NOMO-1 (cell line): ENCODE measurements at regions not wholly inside any gene's neighbourhood (a gene's known extent, or its start where the extent isn't known, plus 50 kb on each side); places are given as distances from the start of the nearest gene placed in this dataset.

Experiments used
- DNase-seq, 2 experiments: peaks; one replicate each; lab custom pipeline; 2025; ENCODE audit not compliant: unreplicated experiment in 2 of 2; lab: John Stamatoyannopoulos, UW

DNA sequence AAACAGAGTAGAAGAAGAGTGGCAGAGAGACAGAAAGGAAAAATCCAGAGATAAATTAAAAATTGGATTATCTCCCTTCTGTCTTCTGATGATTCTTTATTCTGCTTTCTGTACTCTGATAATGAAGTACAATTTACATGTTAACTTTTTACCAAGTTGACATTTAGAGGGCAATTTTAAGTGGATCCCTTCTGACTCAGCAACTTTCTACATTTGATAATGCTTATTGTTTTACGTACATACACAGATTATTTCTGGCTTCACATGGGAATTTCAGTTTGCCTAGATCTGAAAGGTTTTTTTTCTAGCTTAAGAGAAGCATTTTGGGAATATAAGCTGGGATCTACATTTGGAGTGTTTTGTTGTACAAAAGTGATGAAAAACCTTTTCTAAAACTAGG, 491.3 kb downstream of the OTOL1 start:
- no peak for DNase-seq

DNA sequence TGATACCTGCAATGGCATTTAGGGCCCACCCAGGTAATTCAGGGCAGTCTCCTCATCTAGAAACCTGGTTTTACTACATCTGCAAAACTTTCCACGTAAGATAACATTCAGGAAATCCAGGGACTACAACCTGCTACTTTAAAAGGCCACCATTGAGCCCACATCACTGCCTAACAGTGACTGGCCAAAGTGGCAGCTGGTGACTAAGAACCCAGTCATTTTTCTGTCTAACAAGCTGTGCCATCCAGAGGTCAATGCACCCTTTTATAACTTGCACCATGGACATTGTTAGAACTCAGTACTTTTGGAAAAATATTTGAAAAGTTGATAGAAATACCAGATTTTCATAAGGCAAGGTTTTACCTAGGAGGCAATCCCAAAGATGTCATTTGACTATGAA, 492.4 kb downstream of the OTOL1 start:
- DNase-seq, result no peak

DNA sequence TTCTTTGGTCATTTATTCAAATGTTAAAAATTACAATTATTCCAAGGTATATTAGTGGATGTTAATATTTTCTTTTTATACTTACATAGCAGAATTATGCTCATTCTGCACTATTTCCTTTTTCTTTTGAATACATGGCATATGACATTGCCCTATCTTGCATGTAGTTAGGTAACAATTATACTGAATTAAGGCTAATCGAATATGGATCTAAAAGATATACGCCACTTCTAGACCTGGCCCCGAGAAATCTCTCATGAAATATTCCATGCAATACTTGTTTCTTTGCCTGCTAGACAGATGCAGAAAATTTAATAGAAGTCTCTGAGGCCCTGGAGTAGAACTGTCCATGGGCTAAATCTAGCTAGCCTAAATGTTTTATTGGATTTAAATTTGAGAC, 493.4 kb downstream of the OTOL1 start:
- DNase-seq, result no peak

DNA sequence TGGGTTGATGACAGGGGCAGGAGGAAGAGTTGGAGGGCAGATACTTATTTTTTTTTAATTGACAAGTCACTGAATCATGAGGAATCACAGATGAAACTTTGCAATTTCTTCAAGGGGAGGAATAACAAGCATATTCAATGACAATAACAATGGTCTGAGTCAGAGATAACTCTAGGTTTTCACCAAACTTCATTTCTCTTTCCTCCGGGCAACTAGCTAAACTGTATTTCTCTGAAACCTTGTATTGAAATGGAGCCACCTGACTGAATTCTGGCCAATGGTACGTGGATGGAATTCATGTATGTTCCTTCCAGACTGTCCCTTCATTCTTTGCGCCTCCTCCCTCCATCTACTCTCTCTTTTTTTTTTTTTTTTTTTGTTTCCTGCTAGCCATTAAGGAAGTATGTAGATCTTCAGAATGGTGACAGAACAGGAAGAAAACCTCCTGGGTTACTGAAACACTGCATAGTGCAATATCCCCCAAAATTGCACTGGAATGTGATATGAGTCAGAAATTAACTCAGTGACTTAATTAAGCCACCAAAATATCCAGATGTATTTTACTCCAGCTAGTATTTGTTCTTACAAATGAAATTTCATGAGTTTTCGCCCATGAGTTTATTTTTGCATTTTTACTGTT, 495.4 kb downstream of the OTOL1 start:
- DNase-seq, result no peak

DNA sequence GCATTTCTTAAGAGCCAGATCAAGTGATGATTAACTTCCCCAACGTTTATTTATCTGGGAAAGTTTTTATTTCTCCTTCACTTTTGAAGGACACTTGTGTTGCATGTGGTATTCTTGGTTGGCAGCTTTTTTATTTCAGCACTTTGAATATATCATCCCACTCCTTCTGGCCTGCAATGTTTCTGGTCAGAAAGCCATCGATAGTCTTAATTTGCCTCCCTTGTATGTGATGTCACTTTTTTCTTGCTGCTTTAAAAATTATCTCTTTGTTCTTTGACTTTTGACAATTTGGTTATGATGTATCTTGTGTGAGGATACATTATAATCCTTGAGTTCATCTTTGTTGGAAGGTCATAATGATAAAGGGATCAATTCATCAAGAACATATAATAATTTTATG, 503.2 kb downstream of the OTOL1 start:
- DNase-seq, result no peak

DNA sequence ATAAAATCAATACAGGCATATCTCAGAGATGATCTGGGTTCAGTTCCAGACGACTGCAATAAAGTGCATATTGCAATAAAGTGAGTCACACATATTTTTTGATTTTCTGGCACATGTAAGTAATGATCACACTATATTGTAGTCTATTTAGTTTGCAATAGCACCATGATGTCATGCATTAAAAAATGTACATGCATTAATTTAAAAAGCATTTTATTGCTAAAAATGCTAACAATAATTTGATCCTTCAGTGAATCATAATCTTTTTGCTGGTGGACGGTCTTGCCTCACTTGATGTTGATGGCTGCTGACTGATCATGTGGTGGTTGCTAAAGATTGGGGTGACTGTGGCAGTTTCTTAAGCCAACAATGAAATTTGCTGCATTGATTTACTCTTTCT, 511.1 kb downstream of the OTOL1 start:
- DNase-seq, result no peak

DNA sequence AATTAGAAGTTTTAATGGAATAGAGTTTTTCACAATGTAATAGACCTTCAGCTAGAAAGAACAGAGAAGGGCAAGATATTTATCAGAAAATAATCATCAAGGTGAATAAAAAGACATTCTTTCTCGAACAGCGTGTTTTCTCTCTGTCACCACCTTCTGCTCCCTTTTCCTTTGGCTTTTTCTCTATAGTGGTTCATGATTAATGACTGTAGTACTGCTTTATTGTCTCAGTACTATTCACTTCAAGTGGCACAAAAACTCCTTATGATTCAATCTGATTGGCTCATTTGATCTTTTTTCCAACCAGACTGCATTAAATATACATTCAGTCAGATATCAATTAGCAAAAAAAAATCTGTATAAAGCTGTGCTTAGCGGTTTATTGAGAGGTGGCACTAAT, 516.0 kb downstream of the OTOL1 start:
- no peak for DNase-seq

DNA sequence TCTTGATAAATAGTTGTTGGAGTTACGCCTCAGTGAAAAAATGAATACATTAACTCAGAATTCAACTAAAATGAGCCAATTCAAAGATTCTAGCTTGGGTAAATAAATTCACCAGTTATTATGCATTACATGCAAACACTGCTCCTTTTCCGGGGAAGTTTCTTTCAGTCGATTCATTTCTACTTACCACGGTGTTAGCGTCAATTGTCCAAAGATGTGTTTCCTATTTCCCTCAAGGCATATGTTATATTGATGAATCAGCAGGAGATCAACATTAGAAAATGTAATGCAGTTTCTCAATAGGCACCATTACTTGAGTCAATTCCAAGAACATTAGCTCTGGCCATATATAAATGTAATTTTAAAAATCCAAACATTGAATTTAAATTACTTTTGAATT, 517.7 kb downstream of the OTOL1 start:
- no peak for DNase-seq

DNA sequence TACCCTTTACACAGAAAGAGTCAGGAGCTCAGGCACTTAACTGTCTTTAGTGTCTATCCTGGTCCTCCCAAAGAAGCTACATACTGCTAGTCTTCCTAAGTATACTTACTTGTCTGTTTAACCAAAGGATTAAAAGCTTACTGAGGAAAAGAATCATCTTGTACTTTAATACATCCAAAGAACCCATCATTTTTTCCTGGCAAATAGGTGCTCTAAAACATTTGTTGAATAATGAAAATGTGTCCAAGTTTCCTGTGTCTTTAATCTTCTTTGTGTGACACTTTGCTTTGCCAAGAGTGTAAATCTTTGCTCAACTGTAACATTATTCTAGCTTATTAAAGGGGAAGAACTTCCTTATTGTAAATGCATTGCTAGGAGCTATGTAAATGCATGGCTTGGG, 519.2 kb downstream of the OTOL1 start:
- DNase-seq, result no peak

DNA sequence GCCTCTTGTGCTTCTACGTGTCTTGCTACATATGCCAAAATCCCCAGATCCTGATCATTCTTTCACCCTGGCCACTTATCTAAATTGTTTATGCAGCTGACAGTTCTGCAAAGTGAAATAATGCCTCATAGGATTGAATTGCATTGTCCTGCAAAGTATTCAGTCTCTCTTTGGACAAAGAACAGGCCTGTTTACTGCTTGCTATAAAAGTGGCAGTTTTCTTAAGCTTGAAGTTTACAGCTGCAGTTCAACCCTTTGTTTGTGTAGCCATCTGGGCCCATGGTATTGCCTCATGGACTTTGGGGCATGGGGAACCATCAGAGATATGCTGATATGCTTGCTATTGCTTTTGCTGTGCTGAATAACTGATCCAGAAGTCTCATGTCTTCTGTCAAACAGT, 523.2 kb downstream of the OTOL1 start:
- DNase-seq, result no peak

DNA sequence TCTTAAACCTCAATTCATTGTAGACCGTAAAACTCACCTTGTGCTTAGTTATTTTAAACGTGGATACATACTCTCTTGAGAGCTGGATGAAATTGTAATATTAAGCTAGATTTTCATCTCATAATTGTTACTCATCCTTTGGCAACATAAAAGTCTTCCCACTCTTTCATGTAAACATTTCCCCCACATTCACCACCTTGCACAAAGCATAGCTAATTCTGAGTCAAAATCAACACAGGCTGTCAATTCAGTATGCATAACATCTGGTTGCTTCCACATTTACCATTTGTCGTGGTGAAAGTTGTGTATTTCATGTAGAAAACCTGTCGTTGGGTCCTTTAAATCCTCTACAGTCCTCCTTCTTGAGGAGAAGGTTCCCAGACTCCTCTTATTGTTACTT, 524.6 kb downstream of the OTOL1 start:
- no peak for DNase-seq

DNA sequence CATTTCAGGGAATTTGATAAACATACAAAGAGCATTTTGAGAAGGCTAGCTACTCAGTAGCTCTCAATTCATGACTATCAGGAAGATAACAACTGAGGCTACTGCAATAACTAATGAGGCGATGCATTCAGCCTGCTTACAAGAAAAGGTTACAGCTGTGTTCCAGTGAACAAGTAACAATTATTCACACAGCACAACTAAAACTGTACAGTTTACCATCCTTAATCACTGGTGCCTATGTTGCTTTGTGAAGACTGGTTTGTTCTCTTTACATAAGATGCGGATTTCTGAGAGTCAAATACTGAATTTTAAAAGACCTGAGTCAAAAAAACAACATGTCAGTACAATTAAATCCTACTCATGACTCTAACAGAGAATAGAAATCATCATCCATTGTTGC, 526.3 kb downstream of the OTOL1 start:
- no peak for DNase-seq

DNA sequence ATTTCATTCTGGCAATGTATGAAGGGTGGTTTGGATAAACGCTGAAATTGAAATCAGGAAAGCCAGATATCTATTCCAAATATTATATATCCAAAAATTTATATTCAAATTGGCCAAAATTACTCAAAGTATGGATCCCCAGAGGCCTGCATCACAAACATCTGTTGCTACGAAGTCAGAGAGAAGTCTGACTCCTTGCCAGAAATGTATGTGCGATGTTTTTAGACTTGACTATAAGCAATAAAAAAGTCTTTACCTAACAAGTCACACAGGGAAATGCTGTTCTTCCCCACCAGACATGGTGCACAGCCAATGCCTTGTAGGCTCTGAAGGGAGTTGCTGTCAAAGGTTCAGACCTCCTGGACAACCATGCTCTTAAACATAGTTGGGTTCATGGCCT, 533.1 kb downstream of the OTOL1 start:
- DNase-seq, result no peak

DNA sequence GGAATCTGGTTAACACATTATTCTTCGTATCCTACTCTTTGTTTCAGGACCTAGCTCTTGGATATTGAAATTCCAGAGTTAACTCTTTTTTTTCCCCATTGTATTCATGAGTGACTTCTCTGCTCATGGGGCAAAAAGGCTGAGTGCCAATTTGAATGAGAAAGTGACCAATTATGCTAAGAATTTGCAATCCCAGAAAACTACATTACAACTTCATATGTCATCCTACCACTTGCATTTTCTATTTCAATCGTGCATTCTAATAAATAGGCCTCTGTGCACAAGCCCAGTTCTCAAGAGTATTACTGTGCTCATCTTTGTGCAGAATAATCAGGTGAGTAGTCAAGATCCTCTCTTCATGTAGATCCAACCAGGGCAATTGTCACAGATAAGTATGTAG, 537.8 kb downstream of the OTOL1 start:
- DNase-seq, result no peak

DNA sequence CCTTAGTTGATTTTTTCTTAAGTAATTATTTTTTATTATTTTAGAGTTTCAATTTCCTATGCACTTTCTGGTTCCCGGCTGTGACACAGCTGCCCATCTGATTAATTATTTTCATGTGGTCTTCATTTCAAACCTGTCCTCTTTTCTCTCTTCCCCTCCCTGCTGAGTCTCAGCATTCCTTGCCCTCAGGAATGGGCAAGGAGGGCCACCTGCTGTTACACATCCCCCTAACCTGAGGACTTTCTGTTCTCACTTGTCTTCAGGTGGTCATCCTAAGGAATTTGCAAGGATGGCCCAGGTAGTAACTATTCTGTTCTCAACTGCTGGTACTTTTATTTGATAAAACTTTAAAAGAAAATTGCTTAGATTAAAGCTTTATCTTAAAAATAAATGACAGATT, 545.0 kb downstream of the OTOL1 start:
- DNase-seq, result no peak

DNA sequence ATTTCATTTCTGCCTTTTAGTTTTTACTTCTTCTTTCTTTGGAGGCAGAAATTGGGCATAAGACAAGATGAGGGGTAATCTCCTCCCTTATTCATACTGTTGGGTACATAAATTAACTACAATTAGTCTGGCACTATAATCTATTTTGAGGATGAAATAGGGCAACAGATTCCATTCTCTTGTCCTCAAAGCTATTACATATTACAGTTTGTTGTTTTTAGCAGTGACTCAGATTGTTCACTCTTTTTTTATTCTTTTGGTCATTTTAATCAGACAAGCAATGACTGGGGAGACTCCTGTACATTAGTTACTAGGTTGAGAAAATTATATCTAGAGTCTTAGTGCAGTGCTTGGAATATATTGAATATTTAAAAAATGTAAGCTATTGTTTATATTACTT, 556.0 kb downstream of the OTOL1 start:
- peak in 1 of 2 experiments; percentile 17 for DNase-seq

DNA sequence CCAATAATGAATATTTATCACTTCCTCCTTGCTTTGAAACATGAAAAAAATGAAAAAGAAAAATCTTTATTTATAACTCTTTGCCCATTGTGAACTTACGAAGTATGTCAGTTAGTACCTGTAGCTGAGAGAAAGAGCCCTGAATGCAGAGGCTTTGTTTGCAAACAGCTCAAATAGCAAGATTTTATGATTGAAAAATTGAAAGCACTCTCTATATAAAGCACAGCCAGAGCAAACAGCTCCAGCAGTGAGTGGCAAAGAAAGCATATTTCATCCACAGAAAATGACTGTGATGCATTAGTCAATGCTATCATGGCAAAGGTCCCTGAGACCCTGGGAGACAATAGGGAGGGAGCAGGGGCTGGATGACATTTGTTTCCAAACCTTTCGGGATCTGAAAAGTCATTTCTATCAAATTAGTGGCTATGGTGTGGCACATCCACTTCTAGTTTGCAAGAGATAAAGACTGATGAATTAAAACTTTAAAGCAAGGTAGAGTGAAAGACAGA, 576.1 kb downstream of the OTOL1 start:
- no peak for DNase-seq

DNA sequence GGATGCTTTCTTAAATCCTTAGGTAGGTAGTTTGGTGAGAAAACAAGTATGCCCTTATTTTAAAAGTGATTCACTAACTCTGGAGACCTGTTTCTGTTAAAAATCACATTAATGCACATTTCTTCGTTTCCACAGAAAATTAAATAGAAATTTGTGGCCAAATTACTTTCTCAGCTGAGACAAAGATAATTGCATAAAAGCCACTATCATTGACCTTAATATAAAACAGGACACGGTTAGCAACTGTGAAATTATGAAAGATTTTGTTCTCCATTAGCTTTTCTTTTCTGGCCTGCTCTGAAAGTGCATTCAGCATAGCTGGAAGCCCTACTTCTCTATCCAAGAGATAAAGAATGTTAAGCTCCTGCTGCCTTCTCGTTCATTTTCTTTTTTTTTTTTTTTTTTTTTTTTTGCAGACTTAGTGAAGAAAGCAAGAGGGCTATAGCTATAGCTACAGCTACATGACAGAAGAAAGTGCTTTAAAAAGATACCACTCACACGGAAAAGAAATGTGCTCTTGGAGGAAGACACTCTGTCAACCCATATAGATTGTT, 576.9 kb downstream of the OTOL1 start:
- DNase-seq, result no peak

DNA sequence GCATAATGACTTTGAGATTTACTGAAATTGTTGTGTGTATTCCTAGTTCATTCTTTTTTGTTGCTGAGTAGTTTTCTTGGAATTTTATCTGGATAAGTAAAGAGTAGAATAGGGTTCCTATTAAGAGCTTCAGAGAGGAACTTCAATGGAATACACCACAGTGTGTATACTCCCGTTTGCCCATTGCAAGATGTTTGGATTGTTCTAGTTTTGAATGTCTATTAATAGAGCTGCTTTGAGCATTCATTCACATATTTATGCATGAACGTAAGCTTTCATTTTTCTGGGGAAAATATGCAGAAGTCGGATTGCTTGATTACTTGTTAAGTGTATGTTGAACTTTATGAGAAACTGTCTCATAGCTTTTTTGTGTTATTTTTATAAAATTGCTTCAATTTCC, 580.5 kb downstream of the OTOL1 start:
- no peak for DNase-seq

DNA sequence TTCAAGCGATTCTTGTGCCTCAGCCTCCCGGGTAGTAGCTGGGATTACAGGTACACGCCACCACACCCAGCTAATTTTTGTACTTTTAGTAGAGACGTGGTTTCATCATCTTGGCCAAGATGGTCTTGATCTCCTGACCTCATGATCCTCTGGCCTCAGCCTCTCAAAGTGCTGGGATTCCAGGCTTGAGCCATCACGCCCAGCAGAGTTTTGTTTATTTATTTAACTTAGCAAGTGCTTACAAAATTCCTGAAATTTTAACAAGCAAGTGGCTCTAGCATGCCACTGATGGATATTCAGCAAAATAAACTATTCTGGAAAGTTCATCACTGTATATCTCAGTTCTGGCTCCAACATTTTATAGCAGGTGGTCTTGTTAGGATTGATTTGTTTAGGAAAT, 585.9 kb downstream of the OTOL1 start:
- no peak for DNase-seq

DNA sequence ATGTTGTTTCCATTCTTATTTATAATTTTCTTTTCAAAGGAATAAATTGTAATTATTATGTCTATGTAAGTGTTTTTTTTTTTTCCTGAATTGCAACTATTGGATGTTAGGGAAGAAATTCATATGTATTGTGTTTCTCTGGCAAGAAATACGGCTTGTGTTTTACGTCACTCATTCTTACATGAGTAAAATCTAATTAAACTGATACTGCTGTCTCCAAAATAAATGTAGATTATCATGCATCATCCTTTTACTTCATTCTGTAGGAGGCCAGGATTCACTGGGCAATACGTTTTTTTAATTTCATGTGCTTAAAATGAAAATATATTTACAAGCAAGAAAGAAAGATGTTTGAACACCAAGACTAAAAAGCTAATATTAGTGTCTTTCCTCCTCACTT, 590.8 kb downstream of the OTOL1 start:
- no peak for DNase-seq

DNA sequence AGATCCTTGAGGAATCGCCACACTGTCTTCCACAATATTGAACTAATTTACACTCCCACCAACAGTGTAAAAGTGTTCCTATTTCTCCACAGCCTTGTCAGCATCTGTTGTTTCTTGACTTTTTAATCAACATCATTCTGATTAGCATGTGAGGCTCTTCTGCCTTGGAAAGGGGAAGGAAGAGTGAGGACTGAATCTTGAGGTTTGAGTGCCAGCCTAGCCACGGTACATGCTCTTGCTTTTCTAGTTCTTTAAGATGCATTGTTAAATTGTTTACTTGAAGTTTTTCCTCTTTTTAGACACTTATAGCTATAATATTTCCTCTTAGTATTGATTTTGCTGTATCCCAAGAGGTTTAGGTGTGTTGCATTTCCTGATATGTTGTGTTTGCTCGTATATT, 596.1 kb downstream of the OTOL1 start:
- no peak for DNase-seq

DNA sequence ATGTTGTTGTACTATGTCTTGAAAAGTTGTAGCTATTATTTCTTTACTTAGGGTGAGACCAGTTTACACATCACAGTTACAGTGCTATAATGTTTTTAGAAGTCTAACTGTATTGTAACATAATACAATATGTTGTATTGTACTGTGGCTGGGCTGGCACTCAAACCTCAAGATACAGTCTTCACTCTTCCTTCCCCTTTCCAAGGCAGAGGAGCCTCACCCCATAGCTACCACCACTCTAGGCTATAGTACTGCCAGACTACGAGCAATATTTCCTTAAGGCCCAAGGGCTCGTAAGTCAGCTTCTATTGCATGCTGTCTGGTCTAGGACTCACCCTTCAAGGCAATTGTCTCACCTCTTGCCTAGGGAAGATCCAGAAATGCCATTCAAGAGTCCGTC, 597.7 kb downstream of the OTOL1 start:
- no peak for DNase-seq
